ENCODE measurements at regions not wholly inside any gene's neighbourhood (a gene's known extent, or its start where the extent isn't known, plus 50 kb on each side); places are given as distances from the start of the nearest gene placed in this dataset.
A peak's percentile ranks its signal among the peaks of the same experiment; 100 is the strongest.

- no peak overlapping the region for H3K27ac ChIP-seq
- TF ChIP-seq CTCF (IDR thresholded peaks at IDR 0.05) = no peak
- no peaks in the 10 kb centered on the region for H3K27me3 ChIP-seq
- no peak for ATAC-seq
- DNase-seq = no peak
- intact Hi-C loops (cut with DNase I) = no loop called here
- H3K4me1 ChIP-seq = no peaks in the 10 kb centered on the region
- H3K36me3 ChIP-seq = no peaks in the 10 kb centered on the region
- H3K4me3 ChIP-seq = no peak overlapping the region
- H3K9me3 ChIP-seq = no peaks in the 10 kb centered on the region
These were observed 211.5 kb upstream of the RPS23 start for GRCh38 chr5:82489683-82490082.

DNA sequence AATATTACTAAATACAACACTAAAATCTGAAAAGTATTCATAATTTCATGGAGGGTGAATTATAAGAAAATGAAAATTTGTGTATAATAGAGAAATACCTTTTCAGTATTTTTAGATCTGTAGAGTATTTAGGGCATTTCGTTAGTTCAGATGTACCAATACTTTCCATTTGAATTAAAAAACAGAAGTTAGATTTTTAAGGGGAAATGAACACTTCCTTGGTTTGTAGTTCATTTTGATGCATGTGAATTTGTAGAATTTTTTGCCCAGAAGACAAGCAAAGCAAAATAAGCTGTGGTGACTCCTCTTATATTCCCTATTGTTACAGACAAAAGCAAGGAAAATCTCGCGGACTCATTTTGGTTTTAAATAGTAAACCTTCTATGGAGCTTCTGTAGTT, 209.0 kb upstream of the RPS23 start:
- TF ChIP-seq CTCF (IDR thresholded peaks at IDR 0.05) = no peak
- DNase-seq (no peak), ATAC-seq (no peak)
- intact Hi-C loops (cut with DNase I) = no loop called here
- Histone ChIP-seq H3K36me3 (no peaks in the 10 kb centered on the region), H3K4me1 (no peaks in the 10 kb centered on the region), H3K27ac (no peak overlapping the region), H3K27me3 (no peaks in the 10 kb centered on the region), H3K9me3 (no peaks in the 10 kb centered on the region), H3K4me3 (no peak overlapping the region)

- TF ChIP-seq CTCF (IDR thresholded peaks at IDR 0.05) = no peak
- no peak overlapping the region for H3K4me3 ChIP-seq
- ATAC-seq = peak; percentile 49
- no peaks in the 10 kb centered on the region for H3K27me3 ChIP-seq
- H3K27ac ChIP-seq = no peak overlapping the region
- DNase-seq = no peak
- intact Hi-C loops (cut with DNase I) = no loop called here
- no peaks in the 10 kb centered on the region for H3K9me3 ChIP-seq
- H3K4me1 ChIP-seq = no peaks in the 10 kb centered on the region
- no peaks in the 10 kb centered on the region for H3K36me3 ChIP-seq
These were observed 202.2 kb upstream of the RPS23 start for GRCh38 chr5:82480331-82480730.

DNA sequence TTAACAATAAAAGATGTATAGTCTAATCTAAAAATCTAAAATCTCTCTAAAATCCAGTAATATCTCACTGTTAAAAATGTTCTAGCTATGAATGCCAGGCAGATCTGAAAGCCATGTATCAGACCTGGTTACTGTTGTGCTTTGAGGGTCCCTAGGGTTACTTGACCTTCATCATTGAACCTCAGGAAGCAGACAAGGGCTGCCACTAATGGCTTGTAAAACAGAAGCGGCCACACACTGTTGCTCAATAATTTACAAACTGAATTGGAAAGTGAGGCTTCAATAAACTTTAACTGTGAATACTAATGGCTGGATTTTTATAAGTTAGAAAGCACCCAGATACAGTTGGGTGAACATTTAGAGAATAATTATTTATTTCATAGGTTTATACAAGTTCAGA, 198.0 kb upstream of the RPS23 start:
- no peak overlapping the region for H3K27ac ChIP-seq
- TF ChIP-seq CTCF (IDR thresholded peaks at IDR 0.05) = no peak
- no peak for DNase-seq
- ATAC-seq = no peak
- intact Hi-C loops (cut with DNase I) = no loop called here
- no peaks in the 10 kb centered on the region for H3K9me3 ChIP-seq
- H3K36me3 ChIP-seq = no peaks in the 10 kb centered on the region
- H3K4me3 ChIP-seq = no peak overlapping the region
- no peaks in the 10 kb centered on the region for H3K27me3 ChIP-seq
- no peaks in the 10 kb centered on the region for H3K4me1 ChIP-seq

DNA sequence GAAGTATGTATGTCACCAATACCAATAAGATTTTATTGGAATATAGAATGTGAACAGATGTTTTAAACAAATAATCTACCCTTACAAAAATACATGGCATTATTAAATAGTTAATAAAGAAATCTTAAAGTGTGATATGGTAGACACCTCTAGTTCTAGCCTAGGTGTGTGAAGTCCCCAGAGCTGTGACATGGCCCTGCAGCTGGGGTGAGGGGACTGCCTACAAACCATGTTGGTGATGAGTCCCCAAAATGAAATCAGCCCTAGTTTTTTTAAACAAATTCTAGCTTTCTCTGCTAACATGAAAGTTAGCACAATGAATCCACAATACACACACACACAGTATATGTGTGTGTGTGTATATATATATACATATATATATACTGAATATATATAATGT, 195.1 kb upstream of the RPS23 start:
- no peak overlapping the region for H3K4me3 ChIP-seq
- H3K9me3 ChIP-seq = no peaks in the 10 kb centered on the region
- no peak for TF ChIP-seq CTCF (IDR thresholded peaks at IDR 0.05)
- no peaks in the 10 kb centered on the region for H3K4me1 ChIP-seq
- ATAC-seq = no peak
- H3K36me3 ChIP-seq = no peaks in the 10 kb centered on the region
- H3K27me3 ChIP-seq = no peaks in the 10 kb centered on the region
- no peak for DNase-seq
- no peak overlapping the region for H3K27ac ChIP-seq
- intact Hi-C loops (cut with DNase I) = no loop called here
